ENCODE measurements at regions not wholly inside any gene's neighbourhood (a gene's known extent, or its start where the extent isn't known, plus 50 kb on each side); places are given as distances from the start of the nearest gene placed in this dataset.

DNA sequence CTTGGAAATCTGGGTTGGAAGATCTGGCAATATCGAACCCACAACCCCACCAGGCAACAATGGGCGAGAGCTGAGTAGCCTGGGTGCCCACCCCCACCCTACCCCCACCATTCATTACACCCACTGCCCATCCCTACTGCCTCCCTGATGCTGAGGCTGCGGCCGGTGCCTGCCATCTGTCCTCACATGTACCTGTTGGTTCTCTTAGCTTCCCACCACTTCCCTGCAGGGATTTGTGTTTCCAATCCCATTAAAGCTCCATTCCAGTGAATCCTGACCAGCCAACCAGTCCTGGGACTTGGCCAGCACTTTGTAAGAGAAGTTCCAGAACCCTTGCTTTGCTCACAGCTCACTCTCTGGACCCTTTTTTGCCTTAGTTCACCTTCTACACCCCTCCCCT lies 163.0 kb upstream of the SH3BP4 start:
- TF ChIP-seq, protein P1, sequence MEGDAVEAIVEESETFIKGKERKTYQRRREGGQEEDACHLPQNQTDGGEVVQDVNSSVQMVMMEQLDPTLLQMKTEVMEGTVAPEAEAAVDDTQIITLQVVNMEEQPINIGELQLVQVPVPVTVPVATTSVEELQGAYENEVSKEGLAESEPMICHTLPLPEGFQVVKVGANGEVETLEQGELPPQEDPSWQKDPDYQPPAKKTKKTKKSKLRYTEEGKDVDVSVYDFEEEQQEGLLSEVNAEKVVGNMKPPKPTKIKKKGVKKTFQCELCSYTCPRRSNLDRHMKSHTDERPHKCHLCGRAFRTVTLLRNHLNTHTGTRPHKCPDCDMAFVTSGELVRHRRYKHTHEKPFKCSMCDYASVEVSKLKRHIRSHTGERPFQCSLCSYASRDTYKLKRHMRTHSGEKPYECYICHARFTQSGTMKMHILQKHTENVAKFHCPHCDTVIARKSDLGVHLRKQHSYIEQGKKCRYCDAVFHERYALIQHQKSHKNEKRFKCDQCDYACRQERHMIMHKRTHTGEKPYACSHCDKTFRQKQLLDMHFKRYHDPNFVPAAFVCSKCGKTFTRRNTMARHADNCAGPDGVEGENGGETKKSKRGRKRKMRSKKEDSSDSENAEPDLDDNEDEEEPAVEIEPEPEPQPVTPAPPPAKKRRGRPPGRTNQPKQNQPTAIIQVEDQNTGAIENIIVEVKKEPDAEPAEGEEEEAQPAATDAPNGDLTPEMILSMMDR (IDR thresholded peaks at IDR 0.05; ENCODE audit: low read length) = no peak
- TF ChIP-seq EZH2 (IDR thresholded peaks at IDR 0.05; ENCODE audit: borderline replicate concordance, low read length) = no peak

Measured in OCI-LY1 (cell line).